Cardiac muscle cell (in vitro differentiated cells and primary cell): ENCODE measurements at regions not wholly inside any gene's neighbourhood (a gene's known extent, or its start where the extent isn't known, plus 50 kb on each side); places are given as distances from the start of the nearest gene placed in this dataset.

Source experiments
- DNase-seq, 2 donors: peaks; one replicate each; pipeline versions ENCODE4 v3.0.0 to v3.0.0-alpha.2; 2010 to 2017; ENCODE audit warnings: low read depth in 1 of 2, low spot score in 1 of 2
- H3K27ac ChIP-seq: fragments of 200-600 bp; sonication (generic); 2 replicates; pipeline ENCODE4 v1.5.1; 2016
- H3K27me3 ChIP-seq: fragments of 200-600 bp; sonication (generic); 2 replicates; pipeline ENCODE4 v1.6.0; 2016; ENCODE audit warnings: control low read depth
- H3K36me3 ChIP-seq: fragments of 200-600 bp; sonication (generic); 2 replicates; pipeline ENCODE4 v1.5.1; 2016; ENCODE audit warnings: control low read depth
- H3K4me1 ChIP-seq: fragments of 200-600 bp; sonication (generic); 2 replicates; pipeline ENCODE4 v1.8.1; 2017; ENCODE audit warnings: low read depth, mild to moderate bottlenecking, mixed run types
- H3K4me3 ChIP-seq: fragments of 200-600 bp; sonication (generic); 2 replicates; pipeline ENCODE4 v1.5.1; 2016; ENCODE audit warnings: mild to moderate bottlenecking
- H3K9me3 ChIP-seq: fragments of 200-600 bp; sonication (generic); 2 replicates; pipeline ENCODE4 v1.5.1; 2017; ENCODE audit warnings: low read depth, mild to moderate bottlenecking, control low read depth
- CTCF ChIP-seq: IDR thresholded peaks from 2 replicates; pipeline ENCODE4 v1.5.1; 2012; ENCODE audit warnings: low read depth, mild to moderate bottlenecking, low read length

DNA sequence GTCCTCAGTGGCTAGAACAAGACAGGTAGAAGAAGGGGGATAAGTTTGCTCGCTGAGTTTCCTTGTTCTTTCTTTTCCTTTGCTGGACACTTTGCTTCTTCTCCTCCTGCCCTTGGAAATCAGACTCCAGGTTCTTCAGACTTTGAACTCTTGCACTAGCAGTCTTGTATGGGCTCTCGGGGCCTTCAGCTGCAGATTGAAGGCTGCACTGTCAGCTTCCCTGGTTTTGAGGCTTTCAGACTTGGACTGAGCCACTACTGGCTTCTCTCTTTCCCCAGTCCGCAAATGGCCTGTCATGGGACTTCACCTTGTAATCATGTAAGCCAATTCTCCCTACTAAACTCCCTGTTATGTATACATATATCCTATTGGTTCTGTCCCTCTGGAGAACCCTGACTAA is 379.8 kb downstream of the NDFIP2 start:
- H3K36me3 ChIP-seq = no peaks in the 10 kb centered on the region
- H3K4me1 ChIP-seq = peaks cover 9% of the 10 kb centered on the region
- no peaks in the 10 kb centered on the region for H3K27me3 ChIP-seq
- H3K27ac ChIP-seq = no peak overlapping the region
- no peaks in the 10 kb centered on the region for H3K9me3 ChIP-seq
- no peak for TF ChIP-seq CTCF
- DNase-seq = no peak
- no peak overlapping the region for H3K4me3 ChIP-seq

DNA sequence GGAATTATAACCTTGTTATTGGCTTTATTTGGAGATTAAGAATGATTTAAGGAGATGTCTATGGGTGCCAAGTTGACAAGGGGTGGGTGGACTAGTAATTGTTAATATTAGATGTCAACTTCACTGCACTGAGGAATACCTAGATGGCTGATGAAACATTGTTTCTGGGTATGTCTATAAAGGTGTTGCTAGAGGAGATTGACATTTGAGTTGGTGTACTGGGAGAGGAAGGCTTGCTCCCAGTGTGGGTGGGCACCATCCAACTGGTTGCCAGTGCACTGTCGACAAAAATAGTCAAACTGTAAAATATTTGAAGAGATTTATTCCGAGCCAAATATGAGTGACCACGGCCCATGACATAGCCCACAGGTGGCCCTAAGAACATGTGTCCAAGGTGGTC is 378.8 kb downstream of the NDFIP2 start:
- TF ChIP-seq CTCF = no peak
- no peak overlapping the region for H3K4me3 ChIP-seq
- H3K27ac ChIP-seq = no peak overlapping the region
- H3K9me3 ChIP-seq = no peaks in the 10 kb centered on the region
- peaks cover 5% of the 10 kb centered on the region for H3K4me1 ChIP-seq
- no peak for DNase-seq
- no peaks in the 10 kb centered on the region for H3K36me3 ChIP-seq
- H3K27me3 ChIP-seq = no peaks in the 10 kb centered on the region

GRCh38 chr13:79853251-79853650 is 372.3 kb downstream of the NDFIP2 start:
- no peak overlapping the region for H3K4me3 ChIP-seq
- no peaks in the 10 kb centered on the region for H3K36me3 ChIP-seq
- peaks cover 10% of the 10 kb centered on the region for H3K4me1 ChIP-seq
- no peak overlapping the region for H3K27ac ChIP-seq
- no peak for DNase-seq
- H3K9me3 ChIP-seq = no peaks in the 10 kb centered on the region
- no peaks in the 10 kb centered on the region for H3K27me3 ChIP-seq
- no peak for TF ChIP-seq CTCF

DNA sequence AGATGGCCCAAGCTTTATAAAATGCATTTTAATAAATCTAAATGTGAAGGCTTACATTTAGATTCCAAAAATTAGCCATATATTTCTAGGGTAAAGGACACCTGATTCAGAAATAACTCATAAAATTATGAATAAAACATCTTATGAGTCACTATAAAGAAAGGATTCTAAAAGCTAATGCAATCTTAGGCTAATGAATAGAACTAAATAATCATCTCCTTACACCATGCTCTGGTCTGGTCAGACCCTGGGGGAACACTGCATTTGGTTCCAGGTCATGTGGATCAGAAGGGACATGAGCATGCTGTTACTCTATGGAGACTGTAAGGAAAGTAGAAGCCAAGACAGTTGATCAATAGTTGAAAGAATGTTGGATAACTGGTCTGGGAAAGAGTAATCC is 370.4 kb downstream of the NDFIP2 start:
- Histone ChIP-seq H3K9me3 (no peaks in the 10 kb centered on the region), H3K36me3 (no peaks in the 10 kb centered on the region), H3K27me3 (no peaks in the 10 kb centered on the region), H3K4me3 (no peak overlapping the region), H3K4me1 (peaks cover 10% of the 10 kb centered on the region), H3K27ac (no peak overlapping the region)
- no peak for DNase-seq
- TF ChIP-seq CTCF = no peak

- H3K36me3 ChIP-seq = no peaks in the 10 kb centered on the region
- no peak for TF ChIP-seq CTCF
- H3K27ac ChIP-seq = no peak overlapping the region
Observed at GRCh38 chr13:79847882-79848592, 367.1 kb downstream of the NDFIP2 start.

More at GRCh38 chr13:79847882-79848592, 367.1 kb downstream of the NDFIP2 start:
- Histone ChIP-seq H3K4me1 (peaks cover 10% of the 10 kb centered on the region), H3K4me3 (no peak overlapping the region), H3K27me3 (no peaks in the 10 kb centered on the region), H3K9me3 (no peaks in the 10 kb centered on the region)
- no peak for DNase-seq
